ENCODE measurements at regions not wholly inside any gene's neighbourhood (a gene's known extent, or its start where the extent isn't known, plus 50 kb on each side); places are given as distances from the start of the nearest gene placed in this dataset.

GRCh38 chr1:217184854-217185253 lies 446.0 kb downstream of the GPATCH2 start:
- no peaks in the 10 kb centered on the region for H3K27me3 ChIP-seq
- no peaks in the 10 kb centered on the region for H3K9me3 ChIP-seq (ENCODE audit: low read depth)
- H3K36me3 ChIP-seq = no peaks in the 10 kb centered on the region
- H3K27ac ChIP-seq = no peak overlapping the region
- TF ChIP-seq, protein P1, sequence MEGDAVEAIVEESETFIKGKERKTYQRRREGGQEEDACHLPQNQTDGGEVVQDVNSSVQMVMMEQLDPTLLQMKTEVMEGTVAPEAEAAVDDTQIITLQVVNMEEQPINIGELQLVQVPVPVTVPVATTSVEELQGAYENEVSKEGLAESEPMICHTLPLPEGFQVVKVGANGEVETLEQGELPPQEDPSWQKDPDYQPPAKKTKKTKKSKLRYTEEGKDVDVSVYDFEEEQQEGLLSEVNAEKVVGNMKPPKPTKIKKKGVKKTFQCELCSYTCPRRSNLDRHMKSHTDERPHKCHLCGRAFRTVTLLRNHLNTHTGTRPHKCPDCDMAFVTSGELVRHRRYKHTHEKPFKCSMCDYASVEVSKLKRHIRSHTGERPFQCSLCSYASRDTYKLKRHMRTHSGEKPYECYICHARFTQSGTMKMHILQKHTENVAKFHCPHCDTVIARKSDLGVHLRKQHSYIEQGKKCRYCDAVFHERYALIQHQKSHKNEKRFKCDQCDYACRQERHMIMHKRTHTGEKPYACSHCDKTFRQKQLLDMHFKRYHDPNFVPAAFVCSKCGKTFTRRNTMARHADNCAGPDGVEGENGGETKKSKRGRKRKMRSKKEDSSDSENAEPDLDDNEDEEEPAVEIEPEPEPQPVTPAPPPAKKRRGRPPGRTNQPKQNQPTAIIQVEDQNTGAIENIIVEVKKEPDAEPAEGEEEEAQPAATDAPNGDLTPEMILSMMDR (IDR thresholded peaks at IDR 0.05; ENCODE audit: low read depth, low read length) = no peak
- DNase-seq (ENCODE audit: low read depth in 1 of 2, low spot score in 1 of 2) = no peak
- no peaks in the 10 kb centered on the region for H3K4me1 ChIP-seq (ENCODE audit: low read depth)
- no peak overlapping the region for H3K4me3 ChIP-seq

DNA sequence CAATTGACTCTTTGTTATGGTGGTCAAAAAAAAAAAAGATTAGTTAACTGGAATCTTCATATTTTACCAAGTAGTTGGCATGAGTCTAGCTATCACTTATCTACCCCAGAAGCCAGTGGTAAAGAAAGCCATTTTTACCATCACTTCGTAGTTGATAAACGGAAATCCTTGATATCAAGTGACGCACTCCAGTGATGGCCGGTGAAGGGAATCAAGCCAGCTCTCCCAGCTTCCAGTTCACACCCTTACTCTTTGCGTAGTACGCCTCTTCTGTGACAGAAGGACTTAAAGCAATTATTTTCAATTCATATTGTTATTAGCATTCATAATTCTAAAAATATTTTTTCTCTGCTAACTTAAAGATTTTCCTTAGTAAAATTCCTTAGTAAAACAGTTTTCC lies 447.9 kb downstream of the GPATCH2 start:
- no peaks in the 10 kb centered on the region for H3K4me1 ChIP-seq (ENCODE audit: low read depth)

GRCh38 chr1:217181756-217182155 lies 449.1 kb downstream of the GPATCH2 start:
- DNase-seq (ENCODE audit: low read depth in 1 of 2, low spot score in 1 of 2) = no peak
- Histone ChIP-seq H3K36me3 (no peaks in the 10 kb centered on the region), H3K4me3 (no peak overlapping the region), H3K4me1 (ENCODE audit: low read depth) (no peaks in the 10 kb centered on the region), H3K9me3 (ENCODE audit: low read depth) (no peaks in the 10 kb centered on the region), H3K27ac (no peak overlapping the region), H3K27me3 (no peaks in the 10 kb centered on the region)
- TF ChIP-seq, protein P1 (IDR thresholded peaks at IDR 0.05; ENCODE audit: low read depth, low read length) = no peak

More for the DNA sequence above, 447.9 kb downstream of the GPATCH2 start:
- Histone ChIP-seq H3K9me3 (ENCODE audit: low read depth) (no peaks in the 10 kb centered on the region), H3K4me3 (no peak overlapping the region), H3K27ac (no peak overlapping the region), H3K27me3 (no peaks in the 10 kb centered on the region), H3K36me3 (no peaks in the 10 kb centered on the region)
- TF ChIP-seq, protein P1 (IDR thresholded peaks at IDR 0.05; ENCODE audit: low read depth, low read length) = no peak
- no peak for DNase-seq (ENCODE audit: low read depth in 1 of 2, low spot score in 1 of 2)

- TF ChIP-seq, protein P1 (IDR thresholded peaks at IDR 0.05; ENCODE audit: low read depth, low read length) = no peak
- no peak for DNase-seq (ENCODE audit: low read depth in 1 of 2, low spot score in 1 of 2)
- no peaks in the 10 kb centered on the region for H3K36me3 ChIP-seq
- no peak overlapping the region for H3K4me3 ChIP-seq
- no peaks in the 10 kb centered on the region for H3K27me3 ChIP-seq
- no peaks in the 10 kb centered on the region for H3K4me1 ChIP-seq (ENCODE audit: low read depth)
- H3K27ac ChIP-seq = no peak overlapping the region
- no peaks in the 10 kb centered on the region for H3K9me3 ChIP-seq (ENCODE audit: low read depth)
These were observed 449.6 kb downstream of the GPATCH2 start for GRCh38 chr1:217181176-217181746.

DNA sequence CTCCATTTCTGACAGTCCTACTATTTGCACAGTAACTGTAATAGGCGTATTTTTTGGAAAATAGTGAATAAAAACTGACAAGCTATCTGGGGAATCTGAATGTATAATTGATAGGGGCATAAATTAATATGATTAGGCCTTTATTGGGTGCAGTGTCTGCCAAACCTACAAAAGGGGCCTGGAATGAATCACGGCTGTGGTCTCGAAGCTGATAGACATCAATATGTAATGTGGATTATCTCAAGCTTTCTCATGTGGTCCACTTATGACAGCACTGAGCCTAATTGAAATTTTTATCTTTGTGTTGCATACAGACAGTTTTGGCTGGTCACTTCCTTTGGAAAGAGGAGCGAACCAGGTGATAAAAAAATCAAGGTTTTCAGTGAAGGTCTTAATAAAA lies 450.4 kb downstream of the GPATCH2 start:
- TF ChIP-seq, protein P1 (IDR thresholded peaks at IDR 0.05; ENCODE audit: low read depth, low read length) = no peak
- Histone ChIP-seq H3K9me3 (ENCODE audit: low read depth) (no peaks in the 10 kb centered on the region), H3K27me3 (no peaks in the 10 kb centered on the region), H3K27ac (no peak overlapping the region), H3K4me3 (no peak overlapping the region), H3K36me3 (no peaks in the 10 kb centered on the region), H3K4me1 (ENCODE audit: low read depth) (no peaks in the 10 kb centered on the region)
- DNase-seq (ENCODE audit: low read depth in 1 of 2, low spot score in 1 of 2) = no peak

Measured in cardiac muscle cell (in vitro differentiated cells and primary cell).